Epithelial cell of proximal tubule (primary cell): ENCODE measurements at regions not wholly inside any gene's neighbourhood (a gene's known extent, or its start where the extent isn't known, plus 50 kb on each side); places are given as distances from the start of the nearest gene placed in this dataset.

Source experiments
- DNase-seq: peaks from one replicate; pipeline ENCODE4 v3.0.0-alpha.2; 2011; ENCODE audit warnings: low read depth
- H3K4me3 ChIP-seq: 2 replicates; pipeline ENCODE4 v1.5.1; 2011; ENCODE audit warnings: low read depth, mild to moderate bottlenecking, low read length
- CTCF ChIP-seq: conservative IDR thresholded peaks from 2 replicates; pipeline ENCODE4 v1.5.1; 2012; ENCODE audit warnings: low read depth, mild to moderate bottlenecking, low read length

DNA sequence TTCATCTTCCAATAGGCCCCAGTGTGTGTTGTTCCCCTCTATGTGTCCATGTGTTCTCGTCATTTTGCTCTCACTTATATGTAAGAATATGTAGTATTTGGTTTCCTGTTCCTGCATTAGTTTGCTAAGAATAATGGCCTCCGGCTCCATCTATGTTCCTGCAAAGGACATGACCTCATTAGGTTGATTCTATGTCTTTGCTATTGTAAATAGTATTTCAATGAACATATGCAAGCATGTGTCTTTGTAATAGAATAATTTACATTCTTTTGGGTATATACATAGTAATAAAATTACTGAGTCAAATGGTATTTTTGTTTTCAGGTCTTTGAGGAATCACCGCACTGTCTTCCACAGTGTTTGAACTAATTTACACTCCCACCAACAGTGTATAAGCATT, 202.9 kb upstream of the KIRREL3 start:
- no peak for TF ChIP-seq CTCF
- DNase-seq: no peak
- no peak overlapping the region for H3K4me3 ChIP-seq

DNA sequence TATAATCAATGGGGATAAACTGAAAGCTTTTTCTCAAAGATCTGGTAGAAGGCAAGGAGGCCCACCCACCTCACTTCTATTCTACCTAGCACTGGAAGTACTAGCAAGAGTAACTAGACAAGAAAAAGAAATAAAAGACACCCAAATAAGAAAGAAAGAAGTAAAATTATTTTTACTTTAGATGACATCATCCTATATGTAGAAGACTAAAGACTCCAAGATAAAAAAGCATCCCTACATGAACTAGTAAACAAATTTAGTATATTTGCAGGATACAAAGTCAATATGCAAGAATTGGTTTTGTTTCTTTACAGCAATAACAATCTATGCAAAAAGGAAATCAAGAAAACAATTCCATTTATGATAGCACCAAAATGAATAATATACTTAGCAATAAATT, 201.5 kb upstream of the KIRREL3 start:
- no peak for DNase-seq
- TF ChIP-seq CTCF: no peak
- no peak overlapping the region for H3K4me3 ChIP-seq

DNA sequence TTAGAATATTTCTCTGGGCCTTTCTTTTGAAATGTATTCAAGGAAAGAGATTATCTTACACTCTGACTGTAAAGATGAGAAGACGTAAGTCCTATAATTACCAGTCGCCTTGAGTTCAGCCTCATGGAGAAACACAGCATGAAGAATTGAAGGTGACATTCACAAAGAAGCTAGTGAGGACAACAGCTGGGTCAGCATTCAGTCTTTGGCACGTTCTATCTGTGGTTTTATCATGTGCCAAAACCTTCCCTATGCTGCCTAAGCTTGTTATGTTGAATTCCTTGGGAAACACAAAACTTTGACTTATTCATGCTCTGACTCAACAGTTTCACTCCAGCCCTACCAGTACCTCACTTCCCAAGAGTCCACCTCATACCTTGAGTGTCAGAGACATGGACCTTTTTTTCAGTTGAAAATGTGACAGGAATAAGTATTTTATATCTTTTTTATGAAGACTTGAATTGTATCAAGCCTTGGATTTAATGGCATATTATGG, 198.8 kb upstream of the KIRREL3 start:
- no peak for TF ChIP-seq CTCF
- H3K4me3 ChIP-seq: no peak overlapping the region
- no peak for DNase-seq

- no peak overlapping the region for H3K4me3 ChIP-seq
- TF ChIP-seq CTCF: no peak
- no peak for DNase-seq
These were observed 195.0 kb upstream of the KIRREL3 start for GRCh38 chr11:127195501-127196120.

DNA sequence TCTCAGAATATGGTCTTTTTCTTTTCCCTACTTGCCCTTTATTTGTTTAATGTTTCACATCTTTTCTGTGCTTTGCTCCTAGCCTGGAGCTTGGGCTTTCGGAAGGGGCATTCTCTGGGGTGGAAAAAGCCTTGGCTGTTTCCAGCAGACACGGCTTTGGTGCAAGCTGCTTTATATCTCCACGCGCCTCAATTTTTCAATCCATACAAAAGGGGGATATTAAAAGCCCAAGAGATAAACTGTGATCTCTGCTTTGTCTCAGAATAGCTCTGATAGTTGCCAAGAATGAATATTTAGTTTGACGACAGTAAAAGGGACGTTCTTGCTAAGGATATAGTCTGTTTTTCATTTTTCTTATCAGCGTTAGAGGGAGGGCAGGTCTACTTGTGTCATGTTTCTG, 194.0 kb upstream of the KIRREL3 start:
- no peak overlapping the region for H3K4me3 ChIP-seq
- no peak for DNase-seq
- no peak for TF ChIP-seq CTCF

GRCh38 chr11:127193950-127194349, 193.4 kb upstream of the KIRREL3 start:
- TF ChIP-seq CTCF: no peak
- DNase-seq: no peak

GRCh38 chr11:127191689-127192088, 191.1 kb upstream of the KIRREL3 start:
- no peak overlapping the region for H3K4me3 ChIP-seq
- DNase-seq: no peak
- TF ChIP-seq CTCF: no peak

More at GRCh38 chr11:127193950-127194349, 193.4 kb upstream of the KIRREL3 start:
- H3K4me3 ChIP-seq: no peak overlapping the region
